ENCODE measurements at regions not wholly inside any gene's neighbourhood (a gene's known extent, or its start where the extent isn't known, plus 50 kb on each side); places are given as distances from the start of the nearest gene placed in this dataset.
A peak's percentile ranks its signal among the peaks of the same experiment; 100 is the strongest.

GRCh38 chr9:3662671-3663070 lies 136.9 kb upstream of the RFX3 start:
- 95% methylated on average over 3 of the region's 4 CpGs for WGBS (ENCODE audit: insufficient coverage)
- no peak for DNase-seq
- Histone ChIP-seq H3K4me1 (ENCODE audit: control extremely low read depth in 1 of 4, control insufficient read depth in 4 of 4, insufficient read depth in 4 of 4, low read length in 3 of 4) (no peaks in the 10 kb centered on the region), H3K27me3 (replicated peaks in 2 of 5; ENCODE audit: control insufficient read depth in 4 of 5, insufficient read depth in 5 of 5, low read length in 4 of 5) (no peaks in the 10 kb centered on the region), H3K27ac (ENCODE audit: insufficient read depth in 1 of 2, low read depth in 1 of 2, low read length in 2 of 2, poor library complexity in 1 of 2, severe bottlenecking in 2 of 2) (no peak overlapping the region), H3K4me3 (ENCODE audit: control insufficient read depth in 1 of 7, extremely low read depth in 1 of 7, insufficient read depth in 4 of 7, low read depth in 2 of 7, low read length in 6 of 7) (no peak overlapping the region), H3K9me3 (ENCODE audit: control extremely low read depth in 1 of 5, control insufficient read depth in 4 of 5, insufficient read depth in 2 of 5, low read depth in 1 of 5, low read length in 4 of 5) (no peaks in the 10 kb centered on the region), H3K36me3 (ENCODE audit: control insufficient read depth in 4 of 4, insufficient read depth in 4 of 4, low read length in 3 of 4) (peaks cover 0 to under 1% (median 0%) of the 10 kb centered on the region in 4 experiments)
- ChIA-PET CTCF (no interaction called here), POLR2A (no interaction called here)

- WGBS (ENCODE audit: insufficient coverage), result 100% methylated on average over 1 of the region's 1 CpG
- Histone ChIP-seq H3K27me3 (replicated peaks in 2 of 5; ENCODE audit: control insufficient read depth in 4 of 5, insufficient read depth in 5 of 5, low read length in 4 of 5) (no peaks in the 10 kb centered on the region), H3K9me3 (ENCODE audit: control extremely low read depth in 1 of 5, control insufficient read depth in 4 of 5, insufficient read depth in 2 of 5, low read depth in 1 of 5, low read length in 4 of 5) (no peaks in the 10 kb centered on the region), H3K4me1 (ENCODE audit: control extremely low read depth in 1 of 4, control insufficient read depth in 4 of 4, insufficient read depth in 4 of 4, low read length in 3 of 4) (no peaks in the 10 kb centered on the region), H3K36me3 (ENCODE audit: control insufficient read depth in 4 of 4, insufficient read depth in 4 of 4, low read length in 3 of 4) (peaks cover 0 to 1% (median 0%) of the 10 kb centered on the region in 4 experiments), H3K4me3 (ENCODE audit: control insufficient read depth in 1 of 7, extremely low read depth in 1 of 7, insufficient read depth in 4 of 7, low read depth in 2 of 7, low read length in 6 of 7) (no peak overlapping the region), H3K27ac (ENCODE audit: insufficient read depth in 1 of 2, low read depth in 1 of 2, low read length in 2 of 2, poor library complexity in 1 of 2, severe bottlenecking in 2 of 2) (no peak overlapping the region)
- POLR2A ChIA-PET, result no interaction called here
- DNase-seq, result peak in 2 of 3 donors; percentile 3 to 15
- CTCF ChIA-PET, result no interaction called here
Observed at GRCh38 chr9:3660936-3661335, 135.1 kb upstream of the RFX3 start.

GRCh38 chr9:3659647-3660046 lies 133.8 kb upstream of the RFX3 start:
- ChIA-PET CTCF (interaction anchor here (1.2 kb wide), 1 partner anchor 12 kb away, joined by 4 read pairs; no protein-coding TSS in a partner anchor), POLR2A (no interaction called here)
- H3K27ac ChIP-seq (ENCODE audit: insufficient read depth in 1 of 2, low read depth in 1 of 2, low read length in 2 of 2, poor library complexity in 1 of 2, severe bottlenecking in 2 of 2), result no peak overlapping the region
- H3K9me3 ChIP-seq (ENCODE audit: control extremely low read depth in 1 of 5, control insufficient read depth in 4 of 5, insufficient read depth in 2 of 5, low read depth in 1 of 5, low read length in 4 of 5), result no peaks in the 10 kb centered on the region
- WGBS (ENCODE audit: insufficient coverage), result 80% methylated on average over 1 of the region's 2 CpGs
- no peaks in the 10 kb centered on the region for H3K4me1 ChIP-seq (ENCODE audit: control extremely low read depth in 1 of 4, control insufficient read depth in 4 of 4, insufficient read depth in 4 of 4, low read length in 3 of 4)
- no peak for DNase-seq
- H3K27me3 ChIP-seq (replicated peaks in 2 of 5; ENCODE audit: control insufficient read depth in 4 of 5, insufficient read depth in 5 of 5, low read length in 4 of 5), result no peaks in the 10 kb centered on the region
- peaks cover 0 to 1% (median 0%) of the 10 kb centered on the region in 4 experiments for H3K36me3 ChIP-seq (ENCODE audit: control insufficient read depth in 4 of 4, insufficient read depth in 4 of 4, low read length in 3 of 4)
- H3K4me3 ChIP-seq (ENCODE audit: control insufficient read depth in 1 of 7, extremely low read depth in 1 of 7, insufficient read depth in 4 of 7, low read depth in 2 of 7, low read length in 6 of 7), result no peak overlapping the region

GRCh38 chr9:3658964-3659363 lies 133.2 kb upstream of the RFX3 start:
- WGBS (ENCODE audit: insufficient coverage), result 100% methylated on average over 3 of the region's 3 CpGs
- DNase-seq, result no peak
- POLR2A ChIA-PET, result no interaction called here
- H3K9me3 ChIP-seq (ENCODE audit: control extremely low read depth in 1 of 5, control insufficient read depth in 4 of 5, insufficient read depth in 2 of 5, low read depth in 1 of 5, low read length in 4 of 5), result no peaks in the 10 kb centered on the region
- CTCF ChIA-PET, result interaction anchor here (1.2 kb wide), 1 partner anchor 11 kb away, joined by 4 read pairs; no protein-coding TSS in a partner anchor
- H3K4me3 ChIP-seq (ENCODE audit: control insufficient read depth in 1 of 7, extremely low read depth in 1 of 7, insufficient read depth in 4 of 7, low read depth in 2 of 7, low read length in 6 of 7), result no peak overlapping the region
- H3K27me3 ChIP-seq (replicated peaks in 2 of 5; ENCODE audit: control insufficient read depth in 4 of 5, insufficient read depth in 5 of 5, low read length in 4 of 5), result no peaks in the 10 kb centered on the region
- peaks cover 0 to 1% (median 0%) of the 10 kb centered on the region in 4 experiments for H3K36me3 ChIP-seq (ENCODE audit: control insufficient read depth in 4 of 4, insufficient read depth in 4 of 4, low read length in 3 of 4)
- H3K27ac ChIP-seq (ENCODE audit: insufficient read depth in 1 of 2, low read depth in 1 of 2, low read length in 2 of 2, poor library complexity in 1 of 2, severe bottlenecking in 2 of 2), result no peak overlapping the region
- no peaks in the 10 kb centered on the region for H3K4me1 ChIP-seq (ENCODE audit: control extremely low read depth in 1 of 4, control insufficient read depth in 4 of 4, insufficient read depth in 4 of 4, low read length in 3 of 4)

- no peaks in the 10 kb centered on the region for H3K9me3 ChIP-seq (ENCODE audit: control extremely low read depth in 1 of 5, control insufficient read depth in 4 of 5, insufficient read depth in 2 of 5, low read depth in 1 of 5, low read length in 4 of 5)
- no peak for DNase-seq
- H3K36me3 ChIP-seq (ENCODE audit: control insufficient read depth in 4 of 4, insufficient read depth in 4 of 4, low read length in 3 of 4), result peaks cover 0 to 1% (median 0%) of the 10 kb centered on the region in 4 experiments
- no peak overlapping the region for H3K4me3 ChIP-seq (ENCODE audit: control insufficient read depth in 1 of 7, extremely low read depth in 1 of 7, insufficient read depth in 4 of 7, low read depth in 2 of 7, low read length in 6 of 7)
- ChIA-PET POLR2A (no interaction called here), CTCF (no interaction called here)
- no peak overlapping the region for H3K27ac ChIP-seq (ENCODE audit: insufficient read depth in 1 of 2, low read depth in 1 of 2, low read length in 2 of 2, poor library complexity in 1 of 2, severe bottlenecking in 2 of 2)
- no CpG with 5 or more reads among the region's 2 CpGs for WGBS (ENCODE audit: insufficient coverage)
- H3K27me3 ChIP-seq (replicated peaks in 2 of 5; ENCODE audit: control insufficient read depth in 4 of 5, insufficient read depth in 5 of 5, low read length in 4 of 5), result no peaks in the 10 kb centered on the region
- peaks cover 0 to 2% (median 0%) of the 10 kb centered on the region in 4 experiments for H3K4me1 ChIP-seq (ENCODE audit: control extremely low read depth in 1 of 4, control insufficient read depth in 4 of 4, insufficient read depth in 4 of 4, low read length in 3 of 4)
Observed at GRCh38 chr9:3656224-3656623, 130.4 kb upstream of the RFX3 start.

- CTCF ChIA-PET, result interaction anchor here (0.7 kb wide), 1 partner anchor 177 kb away, joined by 3 read pairs; no protein-coding TSS in a partner anchor
- H3K4me1 ChIP-seq (ENCODE audit: control extremely low read depth in 1 of 4, control insufficient read depth in 4 of 4, insufficient read depth in 4 of 4, low read length in 3 of 4), result peaks cover 0 to 3% (median 0%) of the 10 kb centered on the region in 4 experiments
- peak in 1 of 3 donors; percentile 26 for DNase-seq
Observed at GRCh38 chr9:3650994-3651622, 125.3 kb upstream of the RFX3 start.

GRCh38 chr9:3648722-3649246 lies 123.0 kb upstream of the RFX3 start:
- WGBS (ENCODE audit: insufficient coverage), result 40% methylated on average over 3 of the region's 4 CpGs
- Histone ChIP-seq H3K9me3 (ENCODE audit: control extremely low read depth in 1 of 5, control insufficient read depth in 4 of 5, insufficient read depth in 2 of 5, low read depth in 1 of 5, low read length in 4 of 5) (no peaks in the 10 kb centered on the region), H3K27me3 (replicated peaks in 2 of 5; ENCODE audit: control insufficient read depth in 4 of 5, insufficient read depth in 5 of 5, low read length in 4 of 5) (no peaks in the 10 kb centered on the region), H3K4me1 (ENCODE audit: control extremely low read depth in 1 of 4, control insufficient read depth in 4 of 4, insufficient read depth in 4 of 4, low read length in 3 of 4) (peaks cover 0 to 3% (median 0%) of the 10 kb centered on the region in 4 experiments), H3K27ac (ENCODE audit: insufficient read depth in 1 of 2, low read depth in 1 of 2, low read length in 2 of 2, poor library complexity in 1 of 2, severe bottlenecking in 2 of 2) (no peak overlapping the region), H3K4me3 (ENCODE audit: control insufficient read depth in 1 of 7, extremely low read depth in 1 of 7, insufficient read depth in 4 of 7, low read depth in 2 of 7, low read length in 6 of 7) (no peak overlapping the region), H3K36me3 (ENCODE audit: control insufficient read depth in 4 of 4, insufficient read depth in 4 of 4, low read length in 3 of 4) (no peaks in the 10 kb centered on the region)
- DNase-seq, result peak in 2 of 3 donors; percentile 37 to 51
- ChIA-PET CTCF (interaction anchor here (1.3 to 1.7 kb wide), 2 partner anchors 10 to 181 kb away, joined by 4 to 9 read pairs; no protein-coding TSS in a partner anchor), POLR2A (interaction anchor here (0.6 kb wide), 1 partner anchor 124 kb away, joined by 3 read pairs; no protein-coding TSS in a partner anchor)

More at GRCh38 chr9:3650994-3651622, 125.3 kb upstream of the RFX3 start:
- H3K9me3 ChIP-seq (ENCODE audit: control extremely low read depth in 1 of 5, control insufficient read depth in 4 of 5, insufficient read depth in 2 of 5, low read depth in 1 of 5, low read length in 4 of 5), result no peaks in the 10 kb centered on the region
- no peak overlapping the region for H3K4me3 ChIP-seq (ENCODE audit: control insufficient read depth in 1 of 7, extremely low read depth in 1 of 7, insufficient read depth in 4 of 7, low read depth in 2 of 7, low read length in 6 of 7)
- WGBS (ENCODE audit: insufficient coverage), result 47% methylated on average over 3 of the region's 5 CpGs
- H3K36me3 ChIP-seq (ENCODE audit: control insufficient read depth in 4 of 4, insufficient read depth in 4 of 4, low read length in 3 of 4), result no peaks in the 10 kb centered on the region
- POLR2A ChIA-PET, result no interaction called here
- H3K27ac ChIP-seq (ENCODE audit: insufficient read depth in 1 of 2, low read depth in 1 of 2, low read length in 2 of 2, poor library complexity in 1 of 2, severe bottlenecking in 2 of 2), result no peak overlapping the region
- no peaks in the 10 kb centered on the region for H3K27me3 ChIP-seq (replicated peaks in 2 of 5; ENCODE audit: control insufficient read depth in 4 of 5, insufficient read depth in 5 of 5, low read length in 4 of 5)

Measured in common myeloid progenitor, CD34-positive (primary cell).